Natural killer cell (primary cell): ENCODE measurements at regions not wholly inside any gene's neighbourhood (a gene's known extent, or its start where the extent isn't known, plus 50 kb on each side); places are given as distances from the start of the nearest gene placed in this dataset.

Experiments
- ATAC-seq, 3 donors: fragments of 150-1000 bp in 2 of 3; fragments of 200-7000 bp in 1 of 3; cut with Tn5 transposase; 1 replicate in 1 of 3; 2 replicates in 2 of 3; pipeline ENCODE4 v1.10.0; 2021; ENCODE audit warnings: mild to moderate bottlenecking in 2 of 3, moderate library complexity in 2 of 3
- DNase-seq, 2 donors: peaks; one replicate each; pipeline versions ENCODE4 v3.0.0 to v3.0.0-alpha.2; 2013 to 2021; ENCODE audit warnings: mixed read lengths in 1 of 2
- H3K27ac ChIP-seq: one replicate; pipeline ENCODE4 v1.5.1; 2013; ENCODE audit warnings: mild to moderate bottlenecking, low read length
- H3K27me3 ChIP-seq: one replicate; pipeline ENCODE4 v1.6.1; 2013; ENCODE audit warnings: low read length; ENCODE audit not compliant: control insufficient read depth, insufficient read depth
- H3K36me3 ChIP-seq: one replicate; pipeline ENCODE4 v1.6.1; 2013; ENCODE audit warnings: low read length; ENCODE audit not compliant: control insufficient read depth, insufficient read depth
- H3K4me1 ChIP-seq: one replicate; pipeline ENCODE4 v1.6.1; 2013; ENCODE audit warnings: low read length; ENCODE audit not compliant: control insufficient read depth, insufficient read depth
- H3K4me3 ChIP-seq: one replicate; pipeline ENCODE4 v1.5.1; 2013; ENCODE audit warnings: low read length
- H3K9me3 ChIP-seq: one replicate; pipeline ENCODE4 v1.6.1; 2013; ENCODE audit warnings: low read length; ENCODE audit not compliant: control insufficient read depth, insufficient read depth
- H3K27ac Mint-ChIP-seq, 2 donors: one replicate each; pipeline ENCODE4 v1.8.0; 2022; ENCODE audit warnings: mild to moderate bottlenecking in 2 of 2, mixed read lengths in 2 of 2, moderate library complexity in 1 of 2
- H3K27me3 Mint-ChIP-seq, 2 donors: one replicate each; pipeline ENCODE4 v1.8.0; 2022; ENCODE audit warnings: low read depth in 2 of 2, mixed read lengths in 2 of 2
- H3K36me3 Mint-ChIP-seq: one replicate; pipeline ENCODE4 v1.8.0; 2022; ENCODE audit warnings: mixed read lengths
- H3K4me1 Mint-ChIP-seq, 2 donors: one replicate each; pipeline ENCODE4 v1.8.0; 2022; ENCODE audit warnings: mixed read lengths in 2 of 2
- H3K4me3 Mint-ChIP-seq: one replicate; pipeline ENCODE4 v1.8.0; 2022; ENCODE audit warnings: mild to moderate bottlenecking, moderate library complexity, mixed read lengths
- H3K9me3 Mint-ChIP-seq, 2 donors: one replicate each; pipeline ENCODE4 v1.8.0; 2022; ENCODE audit warnings: mixed read lengths in 2 of 2
- WGBS: methylation state at CpG from one replicate; pipeline ENCODE4 v1.1.7; 2013; ENCODE audit warnings: missing lambda C conversion rate; ENCODE audit not compliant: insufficient coverage; 5-methylcytosine and 5-hydroxymethylcytosine counted together
- intact Hi-C: fragments of 100-400 bp; cut with micrococcal nuclease; formaldehyde crosslinking; loops from one replicate; pipeline ENCODE4 v1.14.2; 2022
- TF ChIP-seq, protein P1 (sequence below): fragments of 200-600 bp; IDR thresholded peaks from one replicate; pipeline ENCODE4 v1.8.0; 2022; ENCODE audit warnings: antibody characterized with exemption

DNA sequence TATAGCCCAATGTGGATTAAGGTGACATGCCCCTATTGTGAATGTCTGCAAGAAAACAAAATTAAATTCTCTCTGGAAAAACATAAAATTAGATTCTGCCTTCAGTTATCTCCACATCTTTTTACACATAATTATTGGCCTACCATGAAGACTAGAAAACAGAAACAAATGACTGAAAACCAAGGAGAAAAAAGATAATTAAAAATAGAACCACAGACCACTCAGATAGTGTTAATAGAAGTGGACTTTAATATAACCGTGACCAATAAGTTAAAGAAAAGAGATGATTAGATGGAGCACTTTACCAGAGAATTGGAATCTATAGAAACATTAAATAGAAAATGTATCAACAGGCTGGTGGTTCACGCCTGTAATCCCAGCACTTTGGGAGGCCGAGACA is 445.7 kb downstream of the EPM2A start:
- Histone ChIP-seq H3K4me3 (no peak overlapping the region), H3K9me3 (no peaks in the 10 kb centered on the region), H3K4me1 (no peaks in the 10 kb centered on the region), H3K36me3 (no peaks in the 10 kb centered on the region), H3K27ac (no peak overlapping the region), H3K27me3 (no peaks in the 10 kb centered on the region)
- TF ChIP-seq, protein P1, sequence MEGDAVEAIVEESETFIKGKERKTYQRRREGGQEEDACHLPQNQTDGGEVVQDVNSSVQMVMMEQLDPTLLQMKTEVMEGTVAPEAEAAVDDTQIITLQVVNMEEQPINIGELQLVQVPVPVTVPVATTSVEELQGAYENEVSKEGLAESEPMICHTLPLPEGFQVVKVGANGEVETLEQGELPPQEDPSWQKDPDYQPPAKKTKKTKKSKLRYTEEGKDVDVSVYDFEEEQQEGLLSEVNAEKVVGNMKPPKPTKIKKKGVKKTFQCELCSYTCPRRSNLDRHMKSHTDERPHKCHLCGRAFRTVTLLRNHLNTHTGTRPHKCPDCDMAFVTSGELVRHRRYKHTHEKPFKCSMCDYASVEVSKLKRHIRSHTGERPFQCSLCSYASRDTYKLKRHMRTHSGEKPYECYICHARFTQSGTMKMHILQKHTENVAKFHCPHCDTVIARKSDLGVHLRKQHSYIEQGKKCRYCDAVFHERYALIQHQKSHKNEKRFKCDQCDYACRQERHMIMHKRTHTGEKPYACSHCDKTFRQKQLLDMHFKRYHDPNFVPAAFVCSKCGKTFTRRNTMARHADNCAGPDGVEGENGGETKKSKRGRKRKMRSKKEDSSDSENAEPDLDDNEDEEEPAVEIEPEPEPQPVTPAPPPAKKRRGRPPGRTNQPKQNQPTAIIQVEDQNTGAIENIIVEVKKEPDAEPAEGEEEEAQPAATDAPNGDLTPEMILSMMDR, result no peak
- no peak overlapping the region for H3K4me3 Mint-ChIP-seq
- ATAC-seq (no peak), DNase-seq (no peak)
- H3K27me3 Mint-ChIP-seq, result no peaks in the 10 kb centered on the region
- no peaks in the 10 kb centered on the region for H3K4me1 Mint-ChIP-seq
- WGBS, result 94% methylated on average over 2 of the region's 3 CpGs
- intact Hi-C loops, result no loop called here
- H3K9me3 Mint-ChIP-seq, result peaks cover 5 to 6% of the 10 kb centered on the region in 2 donors
- H3K27ac Mint-ChIP-seq, result no peak overlapping the region
- no peaks in the 10 kb centered on the region for H3K36me3 Mint-ChIP-seq

DNA sequence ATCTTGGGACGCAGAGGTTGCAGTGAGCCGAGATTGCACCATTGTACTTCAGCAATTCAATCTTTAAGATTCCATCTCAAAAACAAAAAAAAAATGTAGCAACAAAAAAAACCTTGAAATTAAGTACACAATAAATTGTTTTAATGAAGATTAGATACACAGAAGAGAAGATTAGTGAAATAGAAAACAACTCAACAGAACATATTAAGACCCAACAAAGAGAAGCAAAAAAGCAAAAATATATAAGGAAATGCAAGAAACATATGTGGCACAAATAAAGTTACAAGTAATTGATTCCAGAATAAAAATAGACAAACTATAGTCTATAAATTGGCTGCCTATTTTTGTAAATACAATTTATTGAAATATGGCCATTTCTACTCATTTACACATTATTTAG is 445.2 kb downstream of the EPM2A start:
- DNase-seq (no peak), ATAC-seq (no peak)
- Mint-ChIP-seq H3K27ac (no peak overlapping the region), H3K4me1 (no peaks in the 10 kb centered on the region), H3K36me3 (no peaks in the 10 kb centered on the region), H3K4me3 (no peak overlapping the region), H3K9me3 (peaks cover 6 to 7% of the 10 kb centered on the region in 2 donors), H3K27me3 (no peaks in the 10 kb centered on the region)
- Histone ChIP-seq H3K27me3 (no peaks in the 10 kb centered on the region), H3K4me1 (no peaks in the 10 kb centered on the region), H3K9me3 (no peaks in the 10 kb centered on the region), H3K27ac (no peak overlapping the region), H3K36me3 (no peaks in the 10 kb centered on the region), H3K4me3 (no peak overlapping the region)
- intact Hi-C loops, result no loop called here
- 85% methylated on average over 2 of the region's 2 CpGs for WGBS
- TF ChIP-seq, protein P1, result no peak

DNA sequence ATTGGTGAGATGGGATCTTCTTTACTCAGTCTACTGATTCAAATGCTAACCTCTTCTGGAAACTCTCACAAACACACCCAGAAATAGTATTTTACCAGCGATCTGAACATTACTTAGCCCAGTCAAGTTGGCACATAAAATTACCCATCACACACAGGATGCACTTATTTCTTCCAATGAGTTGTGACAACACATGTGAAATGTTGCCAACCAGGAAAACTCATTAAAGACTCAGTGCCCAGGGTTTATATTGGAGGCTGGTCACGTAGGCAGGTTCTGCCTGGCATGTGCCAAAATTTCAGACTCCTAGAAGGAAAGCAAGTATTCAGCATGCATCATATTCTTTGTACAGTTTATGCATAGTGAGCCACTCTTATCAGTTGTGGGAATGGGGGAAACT is 443.3 kb downstream of the EPM2A start:
- Histone ChIP-seq H3K27me3 (no peaks in the 10 kb centered on the region), H3K4me3 (no peak overlapping the region), H3K36me3 (no peaks in the 10 kb centered on the region), H3K27ac (no peak overlapping the region), H3K9me3 (no peaks in the 10 kb centered on the region), H3K4me1 (no peaks in the 10 kb centered on the region)
- TF ChIP-seq, protein P1, result no peak
- no peak for ATAC-seq
- WGBS, result 94% methylated on average over 2 of the region's 2 CpGs
- DNase-seq, result no peak
- Mint-ChIP-seq H3K27me3 (no peaks in the 10 kb centered on the region), H3K4me1 (no peaks in the 10 kb centered on the region), H3K27ac (no peak overlapping the region), H3K9me3 (peaks cover 6 to 8% of the 10 kb centered on the region in 2 donors), H3K36me3 (no peaks in the 10 kb centered on the region), H3K4me3 (no peak overlapping the region)
- intact Hi-C loops, result no loop called here

DNA sequence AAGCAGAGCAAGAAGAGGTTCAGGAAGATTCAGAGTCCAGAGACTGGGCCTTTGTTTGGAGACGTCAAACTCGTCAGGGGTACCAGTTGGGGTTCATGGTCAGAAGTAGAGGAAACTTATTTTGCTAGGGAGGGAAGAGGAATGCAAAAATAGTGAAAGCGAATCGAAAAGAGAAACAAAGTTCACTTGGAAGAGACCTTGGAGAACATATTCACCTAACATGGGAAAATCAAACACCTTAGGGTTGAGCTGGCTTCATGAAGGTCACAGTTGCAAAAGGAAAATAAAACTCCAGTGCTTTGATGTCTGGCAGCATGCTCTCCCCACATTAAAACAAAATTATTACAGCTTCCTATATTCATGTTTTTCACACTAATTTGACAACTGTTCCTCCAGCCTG is 440.4 kb downstream of the EPM2A start:
- peaks cover 3 to 5% of the 10 kb centered on the region in 2 donors for H3K9me3 Mint-ChIP-seq

More for the DNA sequence above, 440.4 kb downstream of the EPM2A start:
- no peak overlapping the region for H3K4me3 Mint-ChIP-seq
- TF ChIP-seq, protein P1, result no peak
- Histone ChIP-seq H3K27me3 (no peaks in the 10 kb centered on the region), H3K27ac (no peak overlapping the region), H3K9me3 (no peaks in the 10 kb centered on the region), H3K4me1 (no peaks in the 10 kb centered on the region), H3K4me3 (no peak overlapping the region), H3K36me3 (no peaks in the 10 kb centered on the region)
- no peaks in the 10 kb centered on the region for H3K36me3 Mint-ChIP-seq
- DNase-seq (no peak), ATAC-seq (no peak)
- WGBS, result 80% methylated on average over 4 of the region's 4 CpGs
- intact Hi-C loops, result no loop called here
- no peak overlapping the region for H3K27ac Mint-ChIP-seq
- H3K4me1 Mint-ChIP-seq, result no peaks in the 10 kb centered on the region
- H3K27me3 Mint-ChIP-seq, result no peaks in the 10 kb centered on the region
